H9 (cell line): ENCODE measurements at regions not wholly inside any gene's neighbourhood (a gene's known extent, or its start where the extent isn't known, plus 50 kb on each side); places are given as distances from the start of the nearest gene placed in this dataset.

Experiments used
- DNase-seq: peaks from one replicate; pipeline ENCODE4 v3.0.0-alpha.2; 2017
- H2AFZ ChIP-seq: one replicate; pipeline ENCODE4 v1.6.1; 2013; ENCODE audit warnings: mild to moderate bottlenecking, low read length, control low read depth, moderate library complexity
- H2AK5ac ChIP-seq: 2 replicates; pipeline ENCODE4 v1.6.1; 2013; ENCODE audit warnings: low read length, control low read depth, mixed read lengths; ENCODE audit not compliant: insufficient read length
- H2BK120ac ChIP-seq: one replicate; pipeline ENCODE4 v1.6.1; 2013; ENCODE audit warnings: low read depth, mild to moderate bottlenecking, low read length, control low read depth, inconsistent platforms; ENCODE audit not compliant: poor library complexity, severe bottlenecking
- H2BK12ac ChIP-seq: 2 replicates; pipeline ENCODE4 v1.6.1; 2013; ENCODE audit warnings: low read length, control low read depth, mixed read lengths, low read depth; ENCODE audit not compliant: insufficient read length
- H2BK15ac ChIP-seq: 2 replicates; pipeline ENCODE4 v1.6.1; 2013; ENCODE audit warnings: low read depth, low read length, control low read depth
- H2BK20ac ChIP-seq: one replicate; pipeline ENCODE4 v1.6.1; 2013; ENCODE audit warnings: low read depth, mild to moderate bottlenecking, low read length, control low read depth, inconsistent platforms; ENCODE audit not compliant: poor library complexity, severe bottlenecking
- H2BK5ac ChIP-seq: 2 replicates; pipeline ENCODE4 v1.6.1; 2013; ENCODE audit warnings: low read length, control low read depth, mixed read lengths; ENCODE audit not compliant: insufficient read length
- H3K14ac ChIP-seq: 2 replicates; pipeline ENCODE4 v1.6.1; 2013; ENCODE audit warnings: low read length, control low read depth; ENCODE audit not compliant: insufficient read depth
- H3K18ac ChIP-seq: 2 replicates; pipeline ENCODE4 v1.6.1; 2013; ENCODE audit warnings: low read depth, mild to moderate bottlenecking, mixed read lengths, low read length, control low read depth; ENCODE audit not compliant: insufficient read length
- H3K23ac ChIP-seq: 2 replicates; pipeline ENCODE4 v1.6.1; 2013; ENCODE audit warnings: low read length, control low read depth, mixed read lengths, low read depth; ENCODE audit not compliant: insufficient read length
- H3K23me2 ChIP-seq: 2 replicates; pipeline ENCODE4 v1.6.1; 2013; ENCODE audit warnings: low read depth, mild to moderate bottlenecking, mixed read lengths, low read length, control low read depth; ENCODE audit not compliant: insufficient read length, poor library complexity, severe bottlenecking
- H3K27ac ChIP-seq: 2 replicates; pipeline ENCODE4 v1.5.1; 2013; ENCODE audit warnings: low read length, control low read depth, mixed read lengths, low read depth; ENCODE audit not compliant: insufficient read length
- H3K27me3 ChIP-seq: 2 replicates; pipeline ENCODE4 v1.6.1; 2013; ENCODE audit warnings: low read length, control low read depth, inconsistent platforms; ENCODE audit not compliant: insufficient read depth
- H3K4ac ChIP-seq: 2 replicates; pipeline ENCODE4 v1.6.1; 2013; ENCODE audit warnings: low read depth, mild to moderate bottlenecking, control low read depth, inconsistent platforms, low read length, moderate library complexity
- H3K4me1 ChIP-seq: 2 replicates; pipeline ENCODE4 v1.6.1; 2013; ENCODE audit warnings: low read length, control low read depth, inconsistent platforms; ENCODE audit not compliant: insufficient read depth
- H3K4me2 ChIP-seq: 2 replicates; pipeline ENCODE4 v1.6.1; 2013; ENCODE audit warnings: low read length, control low read depth, mixed read lengths; ENCODE audit not compliant: insufficient read length, insufficient read depth
- H3K56ac ChIP-seq: 2 replicates; pipeline ENCODE4 v1.6.1; 2013; ENCODE audit warnings: low read depth, mild to moderate bottlenecking, mixed read lengths, low read length, control low read depth; ENCODE audit not compliant: insufficient read length
- H3K79me1 ChIP-seq: 2 replicates; pipeline ENCODE4 v1.6.1; 2013; ENCODE audit warnings: low read depth, mild to moderate bottlenecking, moderate library complexity, low read length, control low read depth, inconsistent platforms; ENCODE audit not compliant: insufficient read depth, poor library complexity, severe bottlenecking
- H3K79me2 ChIP-seq: 2 replicates; pipeline ENCODE4 v1.6.1; 2013; ENCODE audit warnings: low read length, control low read depth, inconsistent platforms; ENCODE audit not compliant: insufficient read depth
- H3K9ac ChIP-seq: 2 replicates; pipeline ENCODE4 v1.6.1; 2013; ENCODE audit warnings: low read length, control low read depth, mixed read lengths; ENCODE audit not compliant: insufficient read length; ENCODE audit errors: extremely low read depth
- H3K9me3 ChIP-seq: one replicate; pipeline ENCODE4 v1.6.1; 2013; ENCODE audit warnings: low read depth, low read length, inconsistent platforms; ENCODE audit not compliant: control insufficient read depth
- H3T11ph ChIP-seq: one replicate; pipeline ENCODE4 v1.6.1; 2013; ENCODE audit warnings: mild to moderate bottlenecking, low read length, control low read depth, inconsistent platforms
- H4K20me1 ChIP-seq: one replicate; pipeline ENCODE4 v1.6.1; 2013; ENCODE audit not compliant: control insufficient read depth, insufficient read length, insufficient read depth
- H4K5ac ChIP-seq: 2 replicates; pipeline ENCODE4 v1.6.1; 2013; ENCODE audit warnings: low read depth, mild to moderate bottlenecking, mixed read lengths, low read length, control low read depth; ENCODE audit not compliant: insufficient read length
- H4K8ac ChIP-seq: replicated peaks from 2 replicates; pipeline ENCODE4 v1.6.1; 2013; ENCODE audit warnings: low read length, control low read depth, mixed read lengths, low read depth; ENCODE audit not compliant: insufficient read length
- H4K91ac ChIP-seq: 2 replicates; pipeline ENCODE4 v1.6.1; 2013; ENCODE audit warnings: low read depth, mild to moderate bottlenecking, moderate library complexity, mixed read lengths, low read length, control low read depth; ENCODE audit not compliant: insufficient read length
- H3K27ac Mint-ChIP-seq, 3 experiments: 2 replicates in 2 of 3; 3 replicates in 1 of 3; pipeline ENCODE4 v1.8.0; 2020 to 2021; ENCODE audit warnings: mixed read lengths in 3 of 3, mild to moderate bottlenecking in 1 of 3, moderate library complexity in 1 of 3
- H3K27me3 Mint-ChIP-seq: 2 replicates; pipeline ENCODE4 v1.8.0; 2021; ENCODE audit warnings: low read depth, mild to moderate bottlenecking, moderate library complexity, mixed read lengths
- H3K36me3 Mint-ChIP-seq, 3 experiments: 2 replicates in 2 of 3; 3 replicates in 1 of 3; pipeline ENCODE4 v1.8.0; 2020 to 2021; ENCODE audit warnings: low read depth in 3 of 3, mixed read lengths in 3 of 3; ENCODE audit not compliant: insufficient read depth in 1 of 3
- H3K4me1 Mint-ChIP-seq, 2 experiments: 2 replicates each; pipeline ENCODE4 v1.8.0; 2020; ENCODE audit warnings: mixed read lengths in 2 of 2
- H3K4me3 Mint-ChIP-seq, 2 experiments: 2 replicates in 1 of 2; 3 replicates in 1 of 2; pipeline ENCODE4 v1.8.0; 2020 to 2021; ENCODE audit warnings: mild to moderate bottlenecking in 2 of 2, mixed read lengths in 2 of 2, moderate library complexity in 1 of 2
- H3K9me3 Mint-ChIP-seq, 2 experiments: 2 replicates in 1 of 2; 3 replicates in 1 of 2; pipeline ENCODE4 v1.8.0; 2020; ENCODE audit warnings: mild to moderate bottlenecking in 2 of 2, mixed read lengths in 2 of 2, moderate library complexity in 1 of 2
- WGBS: extraction: QIAGEN DNeasy Blood & Tissue Kit; methylation state at CpG from one replicate; pipeline ENCODE4 v1.1.7; 2013; ENCODE audit warnings: missing lambda C conversion rate, low lambda C conversion rate, mixed read lengths; ENCODE audit not compliant: insufficient read length; ENCODE audit errors: extremely low coverage; 5-methylcytosine and 5-hydroxymethylcytosine counted together
- TF ChIP-seq, protein P1 (sequence below): fragments of 200-600 bp; sonication (generic); conservative IDR thresholded peaks from 3 replicates; pipeline ENCODE4 v1.8.0; 2021; ENCODE audit warnings: antibody characterized with exemption, mild to moderate bottlenecking

DNA sequence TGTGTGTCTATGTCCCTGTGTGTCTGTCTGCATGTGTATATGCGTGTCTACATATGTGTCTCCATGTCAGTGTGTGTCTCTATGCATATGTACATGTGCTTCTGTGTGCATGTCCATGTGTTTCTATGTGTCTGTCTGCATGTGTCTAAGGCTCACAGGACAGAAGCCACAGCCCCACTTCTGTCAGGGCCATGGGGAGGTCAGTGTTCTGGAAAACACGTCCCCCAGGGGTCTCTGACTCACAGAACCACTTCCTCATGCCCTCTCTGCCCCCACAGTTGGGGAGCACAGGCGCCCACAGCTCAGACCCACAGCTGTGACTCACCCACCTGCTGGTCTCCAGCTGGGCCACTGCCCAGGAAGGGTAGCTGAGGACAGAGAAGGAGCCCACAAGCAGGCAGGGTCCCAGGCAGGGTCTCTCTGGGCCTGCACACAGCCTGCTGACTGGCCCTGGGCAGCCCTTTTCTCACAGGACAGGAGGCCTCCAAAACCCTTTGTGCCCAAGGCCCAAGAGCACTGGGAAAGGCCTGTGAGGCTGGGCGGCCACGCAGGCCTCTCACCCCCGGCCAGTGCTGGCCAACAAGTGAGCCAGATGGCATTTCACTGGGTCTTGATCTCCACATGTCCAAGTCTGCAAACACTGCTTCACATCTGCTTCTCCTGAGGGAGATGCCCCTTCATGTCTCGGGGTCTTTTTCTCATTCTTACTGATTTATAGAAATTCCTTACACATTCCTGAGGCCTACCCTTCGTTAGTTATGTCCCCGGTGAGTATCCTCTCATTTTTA is 102.9 kb upstream of the FAM20C start:
- Histone ChIP-seq H3K14ac (no peak overlapping the region), H3K79me2 (peaks cover 6% of the 10 kb centered on the region; the same call in 1 of the 2 replicates), H4K91ac (no peak overlapping the region), H2BK20ac (no peak overlapping the region), H3K4ac (no peak overlapping the region), H4K8ac (no peak overlapping the region), H3T11ph (no peak overlapping the region), H2BK15ac (no peak overlapping the region), H2BK5ac (no peak overlapping the region), H3K4me1 (peaks cover 14% of the 10 kb centered on the region; the same call in 1 of the 2 replicates), H3K18ac (no peak overlapping the region), H2BK12ac (no peak overlapping the region), H3K27ac (no peak overlapping the region), H3K4me2 (no peak overlapping the region), H3K9ac (no peak overlapping the region), H4K20me1 (no peaks in the 10 kb centered on the region), H3K23ac (no peak overlapping the region), H3K27me3 (no peaks in the 10 kb centered on the region), H4K5ac (no peak overlapping the region), H3K23me2 (peaks cover 3% of the 10 kb centered on the region), H3K56ac (no peak overlapping the region), H2AK5ac (no peak overlapping the region), H2BK120ac (no peak overlapping the region), H3K79me1 (no peaks in the 10 kb centered on the region), H3K9me3 (no peaks in the 10 kb centered on the region), H2AFZ (no peak overlapping the region)
- Mint-ChIP-seq H3K4me1 (peaks cover 65 to 71% of the 10 kb centered on the region in 2 experiments), H3K9me3 (peaks cover 0 to 6% of the 10 kb centered on the region in 2 experiments; a peak in 1 of 5 replicates), H3K27me3 (no peaks in the 10 kb centered on the region), H3K4me3 (no peak overlapping the region; a peak in 1 of 5 replicates), H3K27ac (peak overlapping the region; percentile 12 to 86 (median 55); a peak in 6 of 7 replicates), H3K36me3 (peaks cover 3 to 5% (median 4%) of the 10 kb centered on the region in 3 experiments; a peak in 5 of 7 replicates)
- DNase-seq: no peak
- WGBS: no CpG with 5 or more reads among the region's 9 CpGs
- TF ChIP-seq, protein P1, sequence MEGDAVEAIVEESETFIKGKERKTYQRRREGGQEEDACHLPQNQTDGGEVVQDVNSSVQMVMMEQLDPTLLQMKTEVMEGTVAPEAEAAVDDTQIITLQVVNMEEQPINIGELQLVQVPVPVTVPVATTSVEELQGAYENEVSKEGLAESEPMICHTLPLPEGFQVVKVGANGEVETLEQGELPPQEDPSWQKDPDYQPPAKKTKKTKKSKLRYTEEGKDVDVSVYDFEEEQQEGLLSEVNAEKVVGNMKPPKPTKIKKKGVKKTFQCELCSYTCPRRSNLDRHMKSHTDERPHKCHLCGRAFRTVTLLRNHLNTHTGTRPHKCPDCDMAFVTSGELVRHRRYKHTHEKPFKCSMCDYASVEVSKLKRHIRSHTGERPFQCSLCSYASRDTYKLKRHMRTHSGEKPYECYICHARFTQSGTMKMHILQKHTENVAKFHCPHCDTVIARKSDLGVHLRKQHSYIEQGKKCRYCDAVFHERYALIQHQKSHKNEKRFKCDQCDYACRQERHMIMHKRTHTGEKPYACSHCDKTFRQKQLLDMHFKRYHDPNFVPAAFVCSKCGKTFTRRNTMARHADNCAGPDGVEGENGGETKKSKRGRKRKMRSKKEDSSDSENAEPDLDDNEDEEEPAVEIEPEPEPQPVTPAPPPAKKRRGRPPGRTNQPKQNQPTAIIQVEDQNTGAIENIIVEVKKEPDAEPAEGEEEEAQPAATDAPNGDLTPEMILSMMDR: no peak
